PC-3 (cell line): ENCODE measurements at regions not wholly inside any gene's neighbourhood (a gene's known extent, or its start where the extent isn't known, plus 50 kb on each side); places are given as distances from the start of the nearest gene placed in this dataset.

Experiments used
- ATAC-seq: fragments of 200-7000 bp; cut with Tn5 transposase; 2 replicates; pipeline ENCODE4 v1.9.1; 2020; ENCODE audit warnings: mild to moderate bottlenecking, moderate library complexity
- BruUV-seq: library from RNA; stranded (reverse); fragments of 400-500 nt; replicated peaks from 2 replicates; lab custom pipeline; 2021; lab: Mats Ljungman, UMichigan
- CTCF ChIA-PET: fragments of 300-600 bp; sonication (Branson Sonifier 250); formaldehyde crosslinking; loops from one replicate; lab custom pipeline; 2022; ENCODE audit warnings: antibody characterized with exemption; lab: Charles Lee
- POLR2A ChIA-PET: fragments of 300-600 bp; sonication (Branson Sonifier 250); formaldehyde crosslinking; loops from one replicate; lab custom pipeline; 2022; ENCODE audit warnings: antibody characterized with exemption; ENCODE audit not compliant: unreplicated experiment; lab: Charles Lee
- DNase-seq: peaks from one replicate; pipeline ENCODE4 v3.0.0-alpha.2; 2015
- H2AFZ ChIP-seq: fragments of 300-600 bp; sonication (generic); 2 replicates; pipeline ENCODE4 v1.6.0; 2016; ENCODE audit warnings: antibody characterized with exemption, low read length
- H3F3A ChIP-seq: fragments of 300-600 bp; sonication (generic); one replicate; pipeline ENCODE4 v1.6.0; 2017; ENCODE audit warnings: antibody characterized with exemption, low read length, control low read depth, mild to moderate bottlenecking; ENCODE audit not compliant: unreplicated experiment
- H3K27ac ChIP-seq: fragments of 300-600 bp; sonication (generic); 2 replicates; pipeline ENCODE4 v1.5.1; 2016; ENCODE audit warnings: mild to moderate bottlenecking, low read length
- H3K27me3 ChIP-seq: fragments of 300-600 bp; sonication (generic); 2 replicates; pipeline ENCODE4 v1.6.1; 2016; ENCODE audit warnings: low read length, mixed read lengths
- H3K36me3 ChIP-seq: fragments of 300-600 bp; sonication (generic); 2 replicates; pipeline ENCODE4 v1.6.1; 2016; ENCODE audit warnings: low read depth, mixed run types, low read length, mixed read lengths
- H3K4me1 ChIP-seq: fragments of 300-600 bp; sonication (generic); 2 replicates; pipeline ENCODE4 v1.5.1; 2016; ENCODE audit warnings: low read length; ENCODE audit not compliant: insufficient read depth
- H3K4me2 ChIP-seq: fragments of 300-600 bp; sonication (generic); 2 replicates; pipeline ENCODE4 v1.6.0; 2016; ENCODE audit warnings: low read length
- H3K4me3 ChIP-seq: fragments of 300-600 bp; sonication (generic); 2 replicates; pipeline ENCODE4 v1.5.1; 2016; ENCODE audit warnings: mild to moderate bottlenecking, low read length, mixed read lengths
- H3K79me2 ChIP-seq: fragments of 300-600 bp; sonication (generic); 2 replicates; pipeline ENCODE4 v1.6.1; 2017; ENCODE audit warnings: low read length, mixed read lengths
- H3K9ac ChIP-seq: fragments of 300-600 bp; sonication (generic); 2 replicates; pipeline ENCODE4 v1.6.0; 2016; ENCODE audit warnings: mild to moderate bottlenecking, low read length
- H3K9me2 ChIP-seq: fragments of 300-600 bp; sonication (generic); replicated peaks from 2 replicates; pipeline ENCODE4 v1.6.1; 2016; ENCODE audit warnings: mixed run types, low read length, mixed read lengths
- H3K9me3 ChIP-seq: fragments of 300-600 bp; sonication (generic); 2 replicates; pipeline ENCODE4 v1.6.1; 2016; ENCODE audit warnings: low read length, mixed read lengths
- H4K20me1 ChIP-seq: fragments of 300-600 bp; sonication (generic); 2 replicates; pipeline ENCODE4 v1.6.1; 2016; ENCODE audit warnings: low read length, mixed read lengths
- EZH2 ChIP-seq: fragments of 300-600 bp; sonication (generic); IDR thresholded peaks from one replicate; pipeline ENCODE4 v1.6.1; 2017; ENCODE audit warnings: antibody characterized with exemption, mild to moderate bottlenecking, low read length; ENCODE audit not compliant: unreplicated experiment
- EZH2phosphoT487 ChIP-seq: fragments of 300-600 bp; sonication (generic); IDR thresholded peaks from 2 replicates; pipeline ENCODE4 v1.6.1; 2018; ENCODE audit warnings: mild to moderate bottlenecking, antibody characterized with exemption, low read length, borderline replicate concordance
- intact Hi-C: fragments of 100-400 bp; cut with micrococcal nuclease; formaldehyde crosslinking; loops from 2 replicates; pipeline ENCODE4 v1.9.0; 2023
- TF ChIP-seq, protein P1 (sequence below): fragments of 300-600 bp; sonication (generic); conservative IDR thresholded peaks from 2 replicates; pipeline ENCODE4 v1.5.1; 2017; ENCODE audit warnings: antibody characterized with exemption, low read depth, mild to moderate bottlenecking, low read length

DNA sequence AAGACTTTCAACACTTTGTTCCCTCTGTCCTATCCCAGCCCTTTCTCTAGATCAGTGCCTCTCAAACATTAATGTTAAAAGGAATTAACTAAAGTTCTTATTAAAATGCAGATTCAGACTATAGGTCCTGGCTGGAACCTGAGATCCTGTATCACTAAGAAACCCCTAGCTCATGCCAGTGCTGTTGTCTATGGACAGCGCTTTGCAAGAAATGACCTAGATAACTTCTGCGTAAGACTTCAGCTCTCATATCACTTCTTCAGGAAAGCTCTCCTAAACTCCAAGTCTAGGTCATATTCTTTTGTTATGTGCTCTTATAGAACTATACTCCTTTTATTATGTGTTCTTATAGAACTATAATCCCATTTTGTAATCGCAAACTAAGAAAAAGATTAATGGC is 67.8 kb upstream of the CDIN1 start:
- CTCF ChIA-PET = no interaction called here
- Histone ChIP-seq H3K36me3 (no peaks in the 10 kb centered on the region), H4K20me1 (no peaks in the 10 kb centered on the region), H3K9me2 (no peaks in the 10 kb centered on the region), H3K27me3 (no peaks in the 10 kb centered on the region), H3K79me2 (no peaks in the 10 kb centered on the region), H3K4me3 (no peak overlapping the region), H3K4me1 (0 out of 2 replicates have a peak, but pooled peaks cover 5% of the 10 kb centered on the region), H3K27ac (no peak overlapping the region), H3K4me2 (no peak overlapping the region), H3K9ac (no peak overlapping the region), H2AFZ (no peak overlapping the region), H3K9me3 (no peaks in the 10 kb centered on the region), H3F3A (no peaks in the 10 kb centered on the region)
- no TSS peak for BruUV-seq
- no peak for ATAC-seq
- POLR2A ChIA-PET = no interaction called here
- DNase-seq = no peak
- TF ChIP-seq, protein P1, sequence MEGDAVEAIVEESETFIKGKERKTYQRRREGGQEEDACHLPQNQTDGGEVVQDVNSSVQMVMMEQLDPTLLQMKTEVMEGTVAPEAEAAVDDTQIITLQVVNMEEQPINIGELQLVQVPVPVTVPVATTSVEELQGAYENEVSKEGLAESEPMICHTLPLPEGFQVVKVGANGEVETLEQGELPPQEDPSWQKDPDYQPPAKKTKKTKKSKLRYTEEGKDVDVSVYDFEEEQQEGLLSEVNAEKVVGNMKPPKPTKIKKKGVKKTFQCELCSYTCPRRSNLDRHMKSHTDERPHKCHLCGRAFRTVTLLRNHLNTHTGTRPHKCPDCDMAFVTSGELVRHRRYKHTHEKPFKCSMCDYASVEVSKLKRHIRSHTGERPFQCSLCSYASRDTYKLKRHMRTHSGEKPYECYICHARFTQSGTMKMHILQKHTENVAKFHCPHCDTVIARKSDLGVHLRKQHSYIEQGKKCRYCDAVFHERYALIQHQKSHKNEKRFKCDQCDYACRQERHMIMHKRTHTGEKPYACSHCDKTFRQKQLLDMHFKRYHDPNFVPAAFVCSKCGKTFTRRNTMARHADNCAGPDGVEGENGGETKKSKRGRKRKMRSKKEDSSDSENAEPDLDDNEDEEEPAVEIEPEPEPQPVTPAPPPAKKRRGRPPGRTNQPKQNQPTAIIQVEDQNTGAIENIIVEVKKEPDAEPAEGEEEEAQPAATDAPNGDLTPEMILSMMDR = no peak
- TF ChIP-seq EZH2 (no peak), EZH2phosphoT487 (no peak)
- intact Hi-C loops = no loop called here

DNA sequence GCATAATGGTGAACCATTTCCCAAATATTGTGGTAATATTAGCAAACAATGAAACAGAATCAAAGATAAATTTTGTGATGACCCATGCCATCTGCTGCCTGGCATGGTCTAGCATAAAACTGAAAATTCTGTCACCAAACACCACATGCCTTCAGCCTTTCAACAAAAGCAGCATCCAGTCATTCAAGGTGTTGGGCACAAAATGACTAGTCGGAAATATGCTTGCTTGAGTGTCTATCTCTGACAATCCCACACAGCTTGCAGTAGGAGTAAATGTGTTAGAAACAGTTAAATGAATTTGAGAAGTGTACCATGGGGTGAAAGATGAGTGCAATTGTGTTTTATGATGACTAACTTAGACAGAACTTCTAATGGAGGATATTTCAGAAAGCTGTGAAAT is 61.7 kb upstream of the CDIN1 start:
- Histone ChIP-seq H3K27ac (no peak overlapping the region), H3F3A (no peaks in the 10 kb centered on the region), H3K9me2 (no peaks in the 10 kb centered on the region), H3K79me2 (no peaks in the 10 kb centered on the region), H3K9ac (no peak overlapping the region), H2AFZ (no peak overlapping the region), H3K4me1 (no peaks in the 10 kb centered on the region), H3K36me3 (no peaks in the 10 kb centered on the region), H3K4me2 (no peak overlapping the region), H4K20me1 (no peaks in the 10 kb centered on the region), H3K27me3 (no peaks in the 10 kb centered on the region), H3K9me3 (no peaks in the 10 kb centered on the region), H3K4me3 (no peak overlapping the region)
- TF ChIP-seq, protein P1 = no peak
- TF ChIP-seq EZH2 (no peak), EZH2phosphoT487 (no peak)
- BruUV-seq = no TSS peak
- CTCF ChIA-PET = no interaction called here
- POLR2A ChIA-PET = no interaction called here
- intact Hi-C loops = no loop called here
- DNase-seq = no peak
- no peak for ATAC-seq

DNA sequence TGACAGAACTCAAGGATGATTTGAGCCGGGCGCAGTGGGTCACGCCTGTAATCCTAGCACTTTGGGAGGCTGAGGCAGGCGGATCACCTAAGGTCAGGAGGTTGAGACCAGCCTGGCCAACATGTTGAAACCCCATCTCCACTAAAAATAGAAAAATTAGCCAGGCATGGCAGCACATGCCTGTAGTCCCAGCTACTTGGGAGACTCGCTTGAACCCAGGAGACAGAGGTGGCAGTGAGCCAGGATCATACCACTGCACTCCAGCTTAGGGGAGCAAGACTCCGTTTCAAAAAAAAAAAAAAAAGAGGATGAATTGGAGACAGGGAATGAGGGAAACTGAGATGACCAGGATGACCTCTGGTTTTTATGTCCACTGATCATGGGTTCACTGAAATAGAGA is 60.4 kb upstream of the CDIN1 start:
- no peak overlapping the region for H3K9ac ChIP-seq
- no peaks in the 10 kb centered on the region for H4K20me1 ChIP-seq
- no peak overlapping the region for H2AFZ ChIP-seq
- no peaks in the 10 kb centered on the region for H3K4me1 ChIP-seq
- no peaks in the 10 kb centered on the region for H3K79me2 ChIP-seq
- no peaks in the 10 kb centered on the region for H3F3A ChIP-seq
- no peaks in the 10 kb centered on the region for H3K9me2 ChIP-seq
- no peak overlapping the region for H3K4me2 ChIP-seq
- CTCF ChIA-PET = no interaction called here
- no TSS peak for BruUV-seq
- DNase-seq = no peak
- POLR2A ChIA-PET = no interaction called here
- TF ChIP-seq, protein P1 = no peak
- TF ChIP-seq EZH2 = no peak
- no peak for TF ChIP-seq EZH2phosphoT487
- H3K27ac ChIP-seq = no peak overlapping the region
- intact Hi-C loops = no loop called here
- H3K27me3 ChIP-seq = no peaks in the 10 kb centered on the region
- H3K4me3 ChIP-seq = no peak overlapping the region
- H3K36me3 ChIP-seq = no peaks in the 10 kb centered on the region
- no peak for ATAC-seq
- H3K9me3 ChIP-seq = no peaks in the 10 kb centered on the region
